Activated naive CD4-positive, alpha-beta T cell treated with Interleukin-2 at 50 U/mL for 16 hours (primary cell): ENCODE measurements at regions not wholly inside any gene's neighbourhood (a gene's known extent, or its start where the extent isn't known, plus 50 kb on each side); places are given as distances from the start of the nearest gene placed in this dataset.
"Not testable (repeated sequence)": the region's sequence is repeated elsewhere in the genome, so short reads cannot be mapped to it uniquely, and the experiment has no call there.

Experiments used
- DNase-seq: peaks from one replicate; pipeline ENCODE4 v3.0.0-alpha.2; 2020

GRCh38 chr13:87878706-87879105 lies 207.5 kb downstream of the SLITRK5 start:
- DNase-seq: no peak

- no peak for DNase-seq
These were observed 213.7 kb downstream of the SLITRK5 start for GRCh38 chr13:87884884-87885283.

DNA sequence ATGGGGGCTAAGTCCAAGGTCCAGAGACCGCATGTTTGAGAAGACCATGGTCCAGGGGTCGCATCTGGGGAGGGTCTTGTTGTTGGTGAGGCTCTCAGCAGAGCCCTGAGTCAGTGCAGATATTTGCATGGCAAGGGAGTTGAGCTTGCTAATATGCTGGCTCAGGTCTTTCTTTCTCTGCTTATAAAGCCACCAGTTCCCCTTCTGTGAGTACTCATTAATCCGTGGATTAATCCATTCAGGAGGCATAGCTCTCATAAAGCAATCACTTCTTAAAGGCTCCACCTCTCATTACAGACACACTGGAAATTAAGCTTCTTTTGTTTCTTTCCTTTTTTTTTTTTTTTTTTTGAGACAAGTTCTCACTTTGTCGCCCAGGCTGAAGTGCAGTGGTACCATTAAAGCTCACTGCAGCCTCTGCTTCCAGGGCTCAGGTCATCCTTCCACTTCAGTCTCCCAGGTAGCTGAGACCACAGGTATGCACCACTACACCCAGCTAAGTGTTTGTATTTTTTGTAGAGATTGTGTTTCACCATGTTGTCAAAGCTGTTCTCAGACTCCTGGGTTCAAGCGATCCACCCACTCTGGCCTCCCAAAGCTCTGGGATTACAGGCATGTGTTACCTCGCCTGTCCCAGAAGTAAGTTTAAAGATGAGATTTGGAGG lies 216.4 kb downstream of the SLITRK5 start:
- no peak for DNase-seq

DNA sequence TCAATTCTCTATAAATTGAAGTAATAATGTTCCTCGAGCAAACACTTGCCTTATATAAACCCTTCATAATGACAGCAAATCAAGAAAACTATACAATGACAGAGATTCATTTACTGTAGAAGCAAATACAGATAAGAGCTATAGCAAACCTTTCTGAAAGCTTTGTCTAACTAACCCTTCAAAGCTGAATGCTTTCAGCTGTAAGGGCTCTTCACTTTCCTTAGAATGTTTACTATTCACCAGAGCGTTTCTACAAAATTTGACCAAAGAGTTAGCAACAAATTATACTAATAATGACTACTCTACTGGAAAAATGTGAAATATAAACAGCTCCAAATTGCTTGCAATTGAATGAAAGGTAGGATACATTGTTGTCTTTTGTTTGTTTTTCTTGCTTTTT lies 218.1 kb downstream of the SLITRK5 start:
- DNase-seq: no peak

GRCh38 chr13:87893186-87893585 lies 222.0 kb downstream of the SLITRK5 start:
- no peak for DNase-seq

GRCh38 chr13:87894059-87894458 lies 222.9 kb downstream of the SLITRK5 start:
- DNase-seq: no peak

DNA sequence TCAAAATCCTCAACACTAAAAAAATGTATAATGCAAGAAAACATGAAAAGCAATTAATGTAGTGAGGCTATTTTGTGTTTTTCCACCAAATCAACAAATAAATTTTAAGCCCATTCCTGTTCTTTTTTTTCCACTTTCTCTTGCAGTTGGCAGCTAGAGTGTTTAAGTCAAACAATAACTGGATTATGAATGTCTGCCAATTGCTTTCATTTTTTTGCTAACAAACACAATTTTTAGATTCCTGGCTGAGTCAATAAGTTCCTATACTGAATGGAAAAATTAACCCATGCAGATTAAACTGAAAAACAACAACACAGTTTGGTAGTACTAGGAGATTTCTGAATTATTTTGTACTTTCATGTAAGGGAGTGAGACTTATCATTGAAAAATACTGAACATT lies 232.4 kb downstream of the SLITRK5 start:
- DNase-seq: no peak

DNA sequence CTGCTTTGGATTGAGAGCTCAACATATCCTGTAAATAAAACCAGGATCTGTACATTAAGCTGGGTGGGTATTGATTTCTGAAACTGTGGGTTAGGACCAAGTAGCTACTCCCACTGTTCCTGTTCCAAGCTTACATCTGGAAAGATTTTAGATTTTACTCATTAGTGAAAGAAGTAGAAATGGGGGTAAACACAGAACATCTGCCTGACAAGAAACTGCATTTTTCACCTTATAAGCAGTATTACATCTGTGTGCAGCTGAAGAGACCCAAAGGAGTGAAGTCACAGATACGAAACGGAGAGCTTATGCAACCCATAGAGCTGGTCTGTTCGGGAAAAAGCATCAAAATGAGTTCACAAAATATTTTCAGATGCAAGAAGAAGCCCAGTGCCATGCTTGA lies 235.2 kb downstream of the SLITRK5 start:
- no peak for DNase-seq

- no peak for DNase-seq
These were observed 236.0 kb downstream of the SLITRK5 start for GRCh38 chr13:87907202-87907601.

GRCh38 chr13:87919956-87920355 lies 248.8 kb downstream of the SLITRK5 start:
- no peak for DNase-seq

GRCh38 chr13:87923753-87924152 lies 252.6 kb downstream of the SLITRK5 start:
- DNase-seq: no peak

GRCh38 chr13:87925006-87925405 lies 253.8 kb downstream of the SLITRK5 start:
- DNase-seq: no peak

DNA sequence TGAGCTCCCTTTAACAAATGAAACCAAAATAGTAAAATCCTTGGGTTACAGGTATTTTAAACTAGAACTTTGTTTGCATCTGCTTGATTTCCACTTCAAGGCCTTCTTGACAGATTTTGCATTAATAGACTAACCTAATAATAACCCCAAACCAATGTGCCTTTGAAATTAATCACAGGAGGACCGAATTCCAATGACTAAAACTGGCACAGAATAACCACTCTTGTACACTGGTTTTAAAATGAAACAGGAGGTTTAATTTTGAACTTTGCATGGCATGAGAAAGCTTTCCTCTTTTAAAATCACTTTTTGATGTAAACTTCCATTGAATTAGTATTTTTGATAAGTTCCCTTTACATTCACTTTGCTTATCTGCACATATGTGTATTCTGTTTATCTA lies 269.6 kb downstream of the SLITRK5 start:
- no peak for DNase-seq

- no peak for DNase-seq
These were observed 270.1 kb downstream of the SLITRK5 start for GRCh38 chr13:87941226-87941625.

- DNase-seq: no peak
These were observed 271.0 kb downstream of the SLITRK5 start for GRCh38 chr13:87942205-87942604.

GRCh38 chr13:87944038-87944437 lies 272.9 kb downstream of the SLITRK5 start:
- no peak for DNase-seq

- DNase-seq: no peak
These were observed 281.2 kb downstream of the SLITRK5 start for GRCh38 chr13:87952377-87952776.

GRCh38 chr13:87953381-87953780 lies 282.2 kb downstream of the SLITRK5 start:
- no peak for DNase-seq

DNA sequence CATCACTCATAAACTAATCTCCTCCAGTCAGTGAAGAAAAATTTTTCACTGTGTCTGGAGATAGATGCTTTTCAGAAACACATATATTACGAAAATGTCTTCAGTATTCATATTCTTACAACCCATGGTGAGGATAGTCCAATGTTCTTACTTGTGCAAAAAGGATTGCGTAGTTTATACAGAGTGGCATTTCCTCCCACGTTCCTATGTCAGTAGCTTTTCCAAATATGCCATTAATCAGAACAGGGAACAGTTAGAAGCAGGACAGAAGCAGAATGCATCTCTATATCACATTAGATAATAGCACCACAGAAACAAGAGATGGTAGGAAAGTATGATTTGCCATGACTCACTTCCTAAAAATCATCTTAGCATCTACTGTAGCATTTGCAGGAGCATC lies 282.9 kb downstream of the SLITRK5 start:
- DNase-seq: no peak

DNA sequence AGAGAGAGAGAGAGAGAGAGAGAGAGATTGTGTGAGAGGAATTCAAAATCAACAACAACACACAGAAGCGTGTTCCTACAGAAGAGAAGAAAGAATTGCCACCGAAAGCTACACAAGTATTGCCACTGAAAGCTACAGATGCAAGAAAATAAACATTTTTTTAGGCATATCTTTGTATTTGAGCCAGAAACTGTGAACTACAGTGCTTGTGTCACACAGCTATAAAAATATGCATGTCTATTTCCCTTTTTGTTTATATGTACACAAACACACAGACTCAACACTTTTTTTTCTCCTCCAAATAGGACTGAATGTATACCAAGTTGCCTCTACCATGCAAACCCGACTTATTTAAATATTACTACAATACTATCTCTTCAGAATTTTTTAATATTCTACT lies 290.4 kb downstream of the SLITRK5 start:
- DNase-seq: no peak

DNA sequence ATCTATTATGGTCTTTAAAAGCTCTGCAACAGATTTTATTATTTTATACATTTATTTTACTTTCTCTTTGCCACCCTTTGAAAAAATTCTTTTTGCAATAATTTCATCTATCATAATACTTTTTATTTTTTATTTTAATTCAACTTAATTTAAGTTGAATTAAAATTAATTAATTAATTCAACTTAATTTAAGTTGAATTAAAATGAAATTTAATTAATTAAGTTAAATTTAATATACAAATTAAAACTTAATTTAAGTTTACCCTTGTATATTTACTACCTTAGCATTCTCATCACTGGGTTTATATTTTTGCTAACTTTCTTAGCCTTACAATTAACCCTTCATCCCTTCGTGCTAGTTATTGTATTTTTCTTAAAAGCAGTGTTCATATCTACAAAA lies 301.4 kb downstream of the SLITRK5 start:
- no peak for DNase-seq

GRCh38 chr13:87975035-87975434 lies 303.9 kb downstream of the SLITRK5 start:
- no peak for DNase-seq

- DNase-seq: not testable (repeated sequence)
These were observed 305.5 kb downstream of the SLITRK5 start for GRCh38 chr13:87976650-87977049.

DNA sequence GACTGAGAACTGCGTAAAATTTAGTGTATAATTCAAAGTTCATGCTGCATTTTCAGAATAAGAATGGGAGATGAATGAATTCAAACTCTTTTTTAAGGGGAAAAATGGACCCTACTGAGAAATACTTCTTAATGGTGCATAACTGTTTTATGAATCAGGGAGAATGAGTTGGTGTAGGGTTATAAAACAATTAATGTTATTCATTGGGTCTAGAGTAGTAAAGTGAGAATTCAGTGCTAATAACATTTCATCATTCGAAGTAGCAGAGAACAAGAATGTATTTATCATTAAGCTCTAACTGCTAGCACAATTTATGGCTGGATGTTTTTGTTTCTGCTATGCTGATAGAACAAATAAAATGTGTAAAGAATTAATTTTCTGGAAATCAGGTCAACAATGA lies 310.2 kb downstream of the SLITRK5 start:
- DNase-seq: no peak

DNA sequence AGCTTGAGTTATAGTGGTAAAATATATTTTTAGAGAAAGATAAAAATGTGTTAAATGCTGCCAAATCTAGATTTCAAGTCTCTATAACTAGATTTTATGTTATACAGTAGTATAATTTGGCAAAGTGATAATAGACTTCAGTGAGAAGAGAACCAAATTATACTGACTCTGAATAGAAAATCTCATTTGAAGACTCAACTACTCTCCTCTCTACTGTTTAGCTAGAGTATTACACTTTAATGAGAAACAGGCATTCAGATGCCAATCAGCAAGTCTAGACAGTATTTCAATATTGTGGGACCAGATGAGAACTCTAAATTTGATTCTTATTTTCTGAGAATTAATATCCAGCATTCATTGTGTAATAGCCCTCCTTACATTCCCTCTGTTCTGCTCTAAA lies 311.2 kb downstream of the SLITRK5 start:
- DNase-seq: no peak
